ENCODE measurements at regions not wholly inside any gene's neighbourhood (a gene's known extent, or its start where the extent isn't known, plus 50 kb on each side); places are given as distances from the start of the nearest gene placed in this dataset.

DNA sequence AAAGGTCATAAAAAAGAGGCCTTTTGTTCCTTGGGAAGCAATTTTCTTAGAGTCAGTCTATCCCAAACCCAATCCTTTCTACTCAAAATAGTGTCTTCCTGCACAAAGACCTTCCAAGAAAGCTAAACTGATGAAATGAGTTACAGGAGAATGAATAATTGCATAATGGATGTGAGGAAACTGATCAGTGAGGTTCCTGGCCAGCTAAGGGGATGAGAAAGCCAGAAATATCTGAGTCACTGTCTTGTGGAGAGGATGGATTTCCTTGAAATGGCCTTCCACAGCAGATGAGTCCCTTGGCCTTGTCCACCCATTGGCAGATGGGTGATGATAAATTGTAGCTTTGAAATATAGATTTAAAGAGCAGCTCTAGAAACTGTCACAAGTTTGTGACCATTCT lies 756.1 kb downstream of the DNAH5 start:
- TF ChIP-seq POLR2AphosphoS5 (IDR thresholded peaks at IDR 0.05), result no peak
- TF ChIP-seq, protein P1, sequence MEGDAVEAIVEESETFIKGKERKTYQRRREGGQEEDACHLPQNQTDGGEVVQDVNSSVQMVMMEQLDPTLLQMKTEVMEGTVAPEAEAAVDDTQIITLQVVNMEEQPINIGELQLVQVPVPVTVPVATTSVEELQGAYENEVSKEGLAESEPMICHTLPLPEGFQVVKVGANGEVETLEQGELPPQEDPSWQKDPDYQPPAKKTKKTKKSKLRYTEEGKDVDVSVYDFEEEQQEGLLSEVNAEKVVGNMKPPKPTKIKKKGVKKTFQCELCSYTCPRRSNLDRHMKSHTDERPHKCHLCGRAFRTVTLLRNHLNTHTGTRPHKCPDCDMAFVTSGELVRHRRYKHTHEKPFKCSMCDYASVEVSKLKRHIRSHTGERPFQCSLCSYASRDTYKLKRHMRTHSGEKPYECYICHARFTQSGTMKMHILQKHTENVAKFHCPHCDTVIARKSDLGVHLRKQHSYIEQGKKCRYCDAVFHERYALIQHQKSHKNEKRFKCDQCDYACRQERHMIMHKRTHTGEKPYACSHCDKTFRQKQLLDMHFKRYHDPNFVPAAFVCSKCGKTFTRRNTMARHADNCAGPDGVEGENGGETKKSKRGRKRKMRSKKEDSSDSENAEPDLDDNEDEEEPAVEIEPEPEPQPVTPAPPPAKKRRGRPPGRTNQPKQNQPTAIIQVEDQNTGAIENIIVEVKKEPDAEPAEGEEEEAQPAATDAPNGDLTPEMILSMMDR (IDR thresholded peaks at IDR 0.05 in 8 of 11, conservative IDR thresholded peaks at IDR 0.05 in 3 of 11), result no peak
